GM12891 (cell line): ENCODE measurements at regions not wholly inside any gene's neighbourhood (a gene's known extent, or its start where the extent isn't known, plus 50 kb on each side); places are given as distances from the start of the nearest gene placed in this dataset.

ENCODE experiments used
- PAX5 ChIP-seq: IDR thresholded peaks from 2 replicates; pipeline ENCODE4 v1.6.1; 2011; ENCODE audit warnings: low read length, moderate library complexity, mild to moderate bottlenecking; ENCODE audit not compliant: insufficient read depth, severe bottlenecking
- POLR2A ChIP-seq: IDR thresholded peaks from 2 replicates; pipeline ENCODE4 v1.6.1; 2011; ENCODE audit warnings: low read depth, low read length, control low read depth

- TF ChIP-seq POLR2A = no peak
- TF ChIP-seq PAX5 = no peak
Measured at GRCh38 chr3:127124120-127124519, 68.8 kb upstream of the PRR23E start.
